GM23338 (cell line): ENCODE measurements at regions not wholly inside any gene's neighbourhood (a gene's known extent, or its start where the extent isn't known, plus 50 kb on each side); places are given as distances from the start of the nearest gene placed in this dataset.

Source experiments
- ATAC-seq: fragments of 200-7000 bp; cut with Tn5 transposase; 3 replicates; pipeline ENCODE4 v1.9.1; 2020
- DNase-seq: peaks from one replicate; pipeline ENCODE4 v3.0.0-alpha.2; 2015; ENCODE audit warnings: low spot score
- H2AFZ ChIP-seq: fragments of 200-600 bp; sonication (generic); 2 replicates; pipeline ENCODE4 v1.8.0; 2016; ENCODE audit warnings: antibody characterized with exemption, mild to moderate bottlenecking, moderate library complexity
- H3F3A ChIP-seq: fragments of 200-600 bp; sonication (generic); replicated peaks from 2 replicates; pipeline ENCODE4 v1.8.0; 2017; ENCODE audit warnings: antibody characterized with exemption, mixed run types, low read depth
- H3K27ac ChIP-seq: fragments of 200-600 bp; sonication (generic); 2 replicates; pipeline ENCODE4 v1.6.1; 2016; ENCODE audit warnings: low read depth
- H3K27me3 ChIP-seq: fragments of 200-600 bp; sonication (generic); 2 replicates; pipeline ENCODE4 v1.8.0; 2016; ENCODE audit warnings: mild to moderate bottlenecking, mixed run types, moderate library complexity; ENCODE audit not compliant: insufficient read depth
- H3K36me3 ChIP-seq: fragments of 200-600 bp; sonication (generic); 2 replicates; pipeline ENCODE4 v1.8.0; 2016; ENCODE audit warnings: mild to moderate bottlenecking; ENCODE audit not compliant: insufficient read depth
- H3K4me1 ChIP-seq: fragments of 200-600 bp; sonication (generic); 2 replicates; pipeline ENCODE4 v1.8.0; 2016; ENCODE audit warnings: mild to moderate bottlenecking, moderate library complexity; ENCODE audit not compliant: insufficient read depth
- H3K4me2 ChIP-seq: fragments of 200-600 bp; sonication (generic); 2 replicates; pipeline ENCODE4 v1.7.1; 2017; ENCODE audit warnings: mixed run types
- H3K4me3 ChIP-seq: fragments of 200-600 bp; sonication (generic); 2 replicates; pipeline ENCODE4 v1.6.1; 2016; ENCODE audit warnings: mixed run types
- H3K79me2 ChIP-seq: fragments of 200-600 bp; sonication (generic); replicated peaks from 2 replicates; pipeline ENCODE4 v1.8.0; 2017; ENCODE audit warnings: mild to moderate bottlenecking; ENCODE audit not compliant: insufficient read depth
- H3K9me2 ChIP-seq: fragments of 200-600 bp; sonication (generic); 2 replicates; pipeline ENCODE4 v1.8.0; 2017; ENCODE audit not compliant: insufficient read depth
- H4K20me1 ChIP-seq: fragments of 200-600 bp; sonication (generic); replicated peaks from 2 replicates; pipeline ENCODE4 v1.8.0; 2017; ENCODE audit warnings: mild to moderate bottlenecking; ENCODE audit not compliant: insufficient read depth
- H3K27ac Mint-ChIP-seq: 2 replicates; pipeline ENCODE4 v1.8.0; 2020; ENCODE audit warnings: inconsistent platforms, mild to moderate bottlenecking, moderate library complexity, mixed read lengths
- H3K27me3 Mint-ChIP-seq: 3 replicates; pipeline ENCODE4 v1.8.0; 2022; ENCODE audit warnings: low read depth, mild to moderate bottlenecking, moderate library complexity, mixed read lengths, inconsistent platforms; ENCODE audit not compliant: insufficient read depth, poor library complexity
- H3K36me3 Mint-ChIP-seq: 3 replicates; pipeline ENCODE4 v1.8.0; 2021; ENCODE audit warnings: low read depth, mild to moderate bottlenecking, inconsistent platforms, moderate library complexity, mixed read lengths
- H3K4me1 Mint-ChIP-seq: 3 replicates; pipeline ENCODE4 v1.8.0; 2020; ENCODE audit warnings: mild to moderate bottlenecking, inconsistent platforms, mixed read lengths
- H3K4me3 Mint-ChIP-seq: 3 replicates; pipeline ENCODE4 v1.8.0; 2021; ENCODE audit warnings: moderate library complexity, mild to moderate bottlenecking, inconsistent platforms, mixed read lengths
- H3K9me3 Mint-ChIP-seq: 3 replicates; pipeline ENCODE4 v1.8.0; 2020; ENCODE audit warnings: moderate library complexity, mild to moderate bottlenecking, inconsistent platforms, mixed read lengths
- CREB1 ChIP-seq: fragments of 250-450 bp; sonication (Bioruptor Pico); IDR thresholded peaks from 2 replicates; pipeline ENCODE4 v1.5.0; 2020; ENCODE audit warnings: low read depth, mild to moderate bottlenecking, moderate library complexity
- EZH2 ChIP-seq: fragments of 200-600 bp; sonication (generic); IDR thresholded peaks from one replicate; pipeline ENCODE4 v1.8.0; 2017; ENCODE audit warnings: antibody characterized with exemption, mild to moderate bottlenecking, low read depth; ENCODE audit not compliant: unreplicated experiment
- EZH2phosphoT487 ChIP-seq: fragments of 200-600 bp; sonication (generic); IDR thresholded peaks from one replicate; pipeline ENCODE4 v1.8.1; 2018; ENCODE audit warnings: antibody characterized with exemption; ENCODE audit not compliant: unreplicated experiment
- JUNB ChIP-seq: IDR thresholded peaks from one replicate; pipeline ENCODE4 v1.6.1; 2016; ENCODE audit warnings: antibody characterized with exemption; ENCODE audit not compliant: unreplicated experiment
- NANOG ChIP-seq: IDR thresholded peaks from 2 replicates; pipeline ENCODE4 v1.6.1; 2016; ENCODE audit warnings: antibody characterized with exemption, borderline replicate concordance
- POLR2AphosphoS5 ChIP-seq: IDR thresholded peaks from 2 replicates; pipeline ENCODE4 v1.6.1; 2016; ENCODE audit warnings: antibody characterized with exemption, low read depth
- STAT1 ChIP-seq: IDR thresholded peaks from one replicate; pipeline ENCODE4 v1.6.1; 2016; ENCODE audit warnings: antibody characterized with exemption; ENCODE audit not compliant: unreplicated experiment
- ZNF114 ChIP-seq: fragments of 250-450 bp; sonication (Bioruptor Pico); IDR thresholded peaks from 2 replicates; pipeline ENCODE4 v1.5.0; 2020; ENCODE audit warnings: mild to moderate bottlenecking, moderate library complexity
- ZNF331 ChIP-seq: fragments of 250-450 bp; sonication (Bioruptor Pico); IDR thresholded peaks from 2 replicates; pipeline ENCODE4 v1.5.0; 2020; ENCODE audit warnings: low read depth, mild to moderate bottlenecking, moderate library complexity
- TF ChIP-seq, protein P1 (sequence below): IDR thresholded peaks from 2 replicates; pipeline ENCODE4 v1.6.1; 2016; ENCODE audit warnings: antibody characterized with exemption
- TF ChIP-seq, protein P2 (sequence below): IDR thresholded peaks from one replicate; pipeline ENCODE4 v1.6.1; 2018; ENCODE audit warnings: antibody characterized with exemption; ENCODE audit not compliant: unreplicated experiment
- TF ChIP-seq, protein P3 (sequence below): fragments of 250-450 bp; sonication (Bioruptor Pico); IDR thresholded peaks from 2 replicates; pipeline ENCODE4 v1.5.0; 2020; ENCODE audit warnings: mild to moderate bottlenecking, moderate library complexity
- TF ChIP-seq, protein P4 (sequence below), 2 experiments: fragments of 200-600 bp in 1 of 2; sonication (generic) in 1 of 2; conservative IDR thresholded peaks; 2 replicates each; pipeline versions ENCODE4 v1.5.1 to v1.6.1; 2016 to 2017; ENCODE audit warnings: antibody characterized with exemption in 2 of 2, low read depth in 2 of 2, mild to moderate bottlenecking in 2 of 2, moderate library complexity in 1 of 2

DNA sequence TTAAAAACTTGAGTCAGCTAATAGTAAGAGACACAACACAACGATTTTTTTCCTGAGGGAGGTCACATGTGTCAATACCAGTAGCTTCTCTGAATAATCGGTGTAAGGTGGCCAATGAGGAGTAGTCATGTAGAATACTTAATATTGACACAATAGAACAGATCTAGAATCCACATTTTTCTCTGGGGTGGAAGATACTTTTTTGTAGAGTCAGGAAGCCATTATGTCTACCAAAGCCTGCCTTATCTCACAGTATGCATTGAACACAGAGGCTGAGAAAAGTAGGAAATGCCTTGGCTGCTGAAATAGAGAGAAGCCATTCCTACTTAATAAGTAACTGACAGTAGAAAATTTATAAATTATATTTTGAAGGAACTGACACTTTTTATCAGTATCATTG lies 725.0 kb downstream of the METTL15 start:
- no peak overlapping the region for H3K4me3 ChIP-seq
- H3K4me2 ChIP-seq: no peak overlapping the region
- no peaks in the 10 kb centered on the region for H3K9me3 Mint-ChIP-seq
- TF ChIP-seq, protein P1, sequence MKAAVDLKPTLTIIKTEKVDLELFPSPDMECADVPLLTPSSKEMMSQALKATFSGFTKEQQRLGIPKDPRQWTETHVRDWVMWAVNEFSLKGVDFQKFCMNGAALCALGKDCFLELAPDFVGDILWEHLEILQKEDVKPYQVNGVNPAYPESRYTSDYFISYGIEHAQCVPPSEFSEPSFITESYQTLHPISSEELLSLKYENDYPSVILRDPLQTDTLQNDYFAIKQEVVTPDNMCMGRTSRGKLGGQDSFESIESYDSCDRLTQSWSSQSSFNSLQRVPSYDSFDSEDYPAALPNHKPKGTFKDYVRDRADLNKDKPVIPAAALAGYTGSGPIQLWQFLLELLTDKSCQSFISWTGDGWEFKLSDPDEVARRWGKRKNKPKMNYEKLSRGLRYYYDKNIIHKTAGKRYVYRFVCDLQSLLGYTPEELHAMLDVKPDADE: no peak
- TF ChIP-seq STAT1: no peak
- TF ChIP-seq CREB1 (CRISPR knock-in tag): no peak
- no peak for TF ChIP-seq NANOG
- TF ChIP-seq, protein P2, sequence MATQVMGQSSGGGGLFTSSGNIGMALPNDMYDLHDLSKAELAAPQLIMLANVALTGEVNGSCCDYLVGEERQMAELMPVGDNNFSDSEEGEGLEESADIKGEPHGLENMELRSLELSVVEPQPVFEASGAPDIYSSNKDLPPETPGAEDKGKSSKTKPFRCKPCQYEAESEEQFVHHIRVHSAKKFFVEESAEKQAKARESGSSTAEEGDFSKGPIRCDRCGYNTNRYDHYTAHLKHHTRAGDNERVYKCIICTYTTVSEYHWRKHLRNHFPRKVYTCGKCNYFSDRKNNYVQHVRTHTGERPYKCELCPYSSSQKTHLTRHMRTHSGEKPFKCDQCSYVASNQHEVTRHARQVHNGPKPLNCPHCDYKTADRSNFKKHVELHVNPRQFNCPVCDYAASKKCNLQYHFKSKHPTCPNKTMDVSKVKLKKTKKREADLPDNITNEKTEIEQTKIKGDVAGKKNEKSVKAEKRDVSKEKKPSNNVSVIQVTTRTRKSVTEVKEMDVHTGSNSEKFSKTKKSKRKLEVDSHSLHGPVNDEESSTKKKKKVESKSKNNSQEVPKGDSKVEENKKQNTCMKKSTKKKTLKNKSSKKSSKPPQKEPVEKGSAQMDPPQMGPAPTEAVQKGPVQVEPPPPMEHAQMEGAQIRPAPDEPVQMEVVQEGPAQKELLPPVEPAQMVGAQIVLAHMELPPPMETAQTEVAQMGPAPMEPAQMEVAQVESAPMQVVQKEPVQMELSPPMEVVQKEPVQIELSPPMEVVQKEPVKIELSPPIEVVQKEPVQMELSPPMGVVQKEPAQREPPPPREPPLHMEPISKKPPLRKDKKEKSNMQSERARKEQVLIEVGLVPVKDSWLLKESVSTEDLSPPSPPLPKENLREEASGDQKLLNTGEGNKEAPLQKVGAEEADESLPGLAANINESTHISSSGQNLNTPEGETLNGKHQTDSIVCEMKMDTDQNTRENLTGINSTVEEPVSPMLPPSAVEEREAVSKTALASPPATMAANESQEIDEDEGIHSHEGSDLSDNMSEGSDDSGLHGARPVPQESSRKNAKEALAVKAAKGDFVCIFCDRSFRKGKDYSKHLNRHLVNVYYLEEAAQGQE: no peak
- TF ChIP-seq JUNB: no peak
- no peak for TF ChIP-seq EZH2phosphoT487
- TF ChIP-seq, protein P3, sequence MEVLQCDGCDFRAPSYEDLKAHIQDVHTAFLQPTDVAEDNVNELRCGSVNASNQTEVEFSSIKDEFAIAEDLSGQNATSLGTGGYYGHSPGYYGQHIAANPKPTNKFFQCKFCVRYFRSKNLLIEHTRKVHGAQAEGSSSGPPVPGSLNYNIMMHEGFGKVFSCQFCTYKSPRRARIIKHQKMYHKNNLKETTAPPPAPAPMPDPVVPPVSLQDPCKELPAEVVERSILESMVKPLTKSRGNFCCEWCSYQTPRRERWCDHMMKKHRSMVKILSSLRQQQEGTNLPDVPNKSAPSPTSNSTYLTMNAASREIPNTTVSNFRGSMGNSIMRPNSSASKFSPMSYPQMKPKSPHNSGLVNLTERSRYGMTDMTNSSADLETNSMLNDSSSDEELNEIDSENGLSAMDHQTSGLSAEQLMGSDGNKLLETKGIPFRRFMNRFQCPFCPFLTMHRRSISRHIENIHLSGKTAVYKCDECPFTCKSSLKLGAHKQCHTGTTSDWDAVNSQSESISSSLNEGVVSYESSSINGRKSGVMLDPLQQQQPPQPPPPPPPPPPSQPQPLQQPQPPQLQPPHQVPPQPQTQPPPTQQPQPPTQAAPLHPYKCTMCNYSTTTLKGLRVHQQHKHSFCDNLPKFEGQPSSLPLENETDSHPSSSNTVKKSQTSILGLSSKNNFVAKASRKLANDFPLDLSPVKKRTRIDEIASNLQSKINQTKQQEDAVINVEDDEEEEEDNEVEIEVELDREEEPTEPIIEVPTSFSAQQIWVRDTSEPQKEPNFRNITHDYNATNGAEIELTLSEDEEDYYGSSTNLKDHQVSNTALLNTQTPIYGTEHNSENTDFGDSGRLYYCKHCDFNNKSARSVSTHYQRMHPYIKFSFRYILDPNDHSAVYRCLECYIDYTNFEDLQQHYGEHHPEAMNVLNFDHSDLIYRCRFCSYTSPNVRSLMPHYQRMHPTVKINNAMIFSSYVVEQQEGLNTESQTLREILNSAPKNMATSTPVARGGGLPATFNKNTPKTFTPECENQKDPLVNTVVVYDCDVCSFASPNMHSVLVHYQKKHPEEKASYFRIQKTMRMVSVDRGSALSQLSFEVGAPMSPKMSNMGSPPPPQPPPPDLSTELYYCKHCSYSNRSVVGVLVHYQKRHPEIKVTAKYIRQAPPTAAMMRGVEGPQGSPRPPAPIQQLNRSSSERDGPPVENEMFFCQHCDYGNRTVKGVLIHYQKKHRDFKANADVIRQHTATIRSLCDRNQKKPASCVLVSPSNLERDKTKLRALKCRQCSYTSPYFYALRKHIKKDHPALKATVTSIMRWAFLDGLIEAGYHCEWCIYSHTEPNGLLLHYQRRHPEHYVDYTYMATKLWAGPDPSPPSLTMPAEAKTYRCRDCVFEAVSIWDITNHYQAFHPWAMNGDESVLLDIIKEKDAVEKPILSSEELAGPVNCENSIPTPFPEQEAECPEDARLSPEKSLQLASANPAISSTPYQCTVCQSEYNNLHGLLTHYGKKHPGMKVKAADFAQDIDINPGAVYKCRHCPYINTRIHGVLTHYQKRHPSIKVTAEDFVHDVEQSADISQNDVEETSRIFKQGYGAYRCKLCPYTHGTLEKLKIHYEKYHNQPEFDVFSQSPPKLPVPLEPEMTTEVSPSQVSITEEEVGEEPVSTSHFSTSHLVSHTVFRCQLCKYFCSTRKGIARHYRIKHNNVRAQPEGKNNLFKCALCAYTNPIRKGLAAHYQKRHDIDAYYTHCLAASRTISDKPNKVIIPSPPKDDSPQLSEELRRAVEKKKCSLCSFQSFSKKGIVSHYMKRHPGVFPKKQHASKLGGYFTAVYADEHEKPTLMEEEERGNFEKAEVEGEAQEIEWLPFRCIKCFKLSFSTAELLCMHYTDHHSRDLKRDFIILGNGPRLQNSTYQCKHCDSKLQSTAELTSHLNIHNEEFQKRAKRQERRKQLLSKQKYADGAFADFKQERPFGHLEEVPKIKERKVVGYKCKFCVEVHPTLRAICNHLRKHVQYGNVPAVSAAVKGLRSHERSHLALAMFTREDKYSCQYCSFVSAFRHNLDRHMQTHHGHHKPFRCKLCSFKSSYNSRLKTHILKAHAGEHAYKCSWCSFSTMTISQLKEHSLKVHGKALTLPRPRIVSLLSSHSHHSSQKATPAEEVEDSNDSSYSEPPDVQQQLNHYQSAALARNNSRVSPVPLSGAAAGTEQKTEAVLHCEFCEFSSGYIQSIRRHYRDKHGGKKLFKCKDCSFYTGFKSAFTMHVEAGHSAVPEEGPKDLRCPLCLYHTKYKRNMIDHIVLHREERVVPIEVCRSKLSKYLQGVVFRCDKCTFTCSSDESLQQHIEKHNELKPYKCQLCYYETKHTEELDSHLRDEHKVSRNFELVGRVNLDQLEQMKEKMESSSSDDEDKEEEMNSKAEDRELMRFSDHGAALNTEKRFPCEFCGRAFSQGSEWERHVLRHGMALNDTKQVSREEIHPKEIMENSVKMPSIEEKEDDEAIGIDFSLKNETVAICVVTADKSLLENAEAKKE (CRISPR knock-in tag): no peak
- TF ChIP-seq, protein P4, sequence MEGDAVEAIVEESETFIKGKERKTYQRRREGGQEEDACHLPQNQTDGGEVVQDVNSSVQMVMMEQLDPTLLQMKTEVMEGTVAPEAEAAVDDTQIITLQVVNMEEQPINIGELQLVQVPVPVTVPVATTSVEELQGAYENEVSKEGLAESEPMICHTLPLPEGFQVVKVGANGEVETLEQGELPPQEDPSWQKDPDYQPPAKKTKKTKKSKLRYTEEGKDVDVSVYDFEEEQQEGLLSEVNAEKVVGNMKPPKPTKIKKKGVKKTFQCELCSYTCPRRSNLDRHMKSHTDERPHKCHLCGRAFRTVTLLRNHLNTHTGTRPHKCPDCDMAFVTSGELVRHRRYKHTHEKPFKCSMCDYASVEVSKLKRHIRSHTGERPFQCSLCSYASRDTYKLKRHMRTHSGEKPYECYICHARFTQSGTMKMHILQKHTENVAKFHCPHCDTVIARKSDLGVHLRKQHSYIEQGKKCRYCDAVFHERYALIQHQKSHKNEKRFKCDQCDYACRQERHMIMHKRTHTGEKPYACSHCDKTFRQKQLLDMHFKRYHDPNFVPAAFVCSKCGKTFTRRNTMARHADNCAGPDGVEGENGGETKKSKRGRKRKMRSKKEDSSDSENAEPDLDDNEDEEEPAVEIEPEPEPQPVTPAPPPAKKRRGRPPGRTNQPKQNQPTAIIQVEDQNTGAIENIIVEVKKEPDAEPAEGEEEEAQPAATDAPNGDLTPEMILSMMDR (conservative IDR thresholded peaks at IDR 0.05; ENCODE audit: low read depth in 2 of 2): no peak
- TF ChIP-seq EZH2: no peak
- no peak for TF ChIP-seq ZNF114 (CRISPR knock-in tag)
- TF ChIP-seq ZNF331: no peak
- TF ChIP-seq POLR2AphosphoS5: no peak
- no peak overlapping the region for H2AFZ ChIP-seq
- no peaks in the 10 kb centered on the region for H3K27me3 Mint-ChIP-seq
- H3K27me3 ChIP-seq: no peaks in the 10 kb centered on the region
- H3K36me3 ChIP-seq: no peaks in the 10 kb centered on the region
- 0 out of 2 replicates have a peak, but pooled peaks cover 5% of the 10 kb centered on the region for H3K9me2 ChIP-seq
- H3K27ac Mint-ChIP-seq: 0 out of 2 replicates have a peak overlapping the region, but pooled peaks have one; percentile 76
- no peak overlapping the region for H3K27ac ChIP-seq
- DNase-seq: no peak
- no peaks in the 10 kb centered on the region for H3F3A ChIP-seq
- ATAC-seq: no peak
- H3K4me3 Mint-ChIP-seq: no peak overlapping the region
- peaks cover 41% of the 10 kb centered on the region for H3K4me1 Mint-ChIP-seq
- H4K20me1 ChIP-seq: no peaks in the 10 kb centered on the region
- H3K4me1 ChIP-seq: peaks cover 48% of the 10 kb centered on the region
- H3K79me2 ChIP-seq: no peaks in the 10 kb centered on the region
- H3K36me3 Mint-ChIP-seq: no peaks in the 10 kb centered on the region
